HG03095 (cell line): ENCODE measurements at regions not wholly inside any gene's neighbourhood (a gene's known extent, or its start where the extent isn't known, plus 50 kb on each side); places are given as distances from the start of the nearest gene placed in this dataset.

Source experiments
- ATAC-seq: cut with Tn5 transposase; IDR thresholded peaks from one replicate; pipeline ENCODE4 v1.9.1; 2021; ENCODE audit warnings: moderate library complexity; ENCODE audit not compliant: unreplicated experiment

DNA sequence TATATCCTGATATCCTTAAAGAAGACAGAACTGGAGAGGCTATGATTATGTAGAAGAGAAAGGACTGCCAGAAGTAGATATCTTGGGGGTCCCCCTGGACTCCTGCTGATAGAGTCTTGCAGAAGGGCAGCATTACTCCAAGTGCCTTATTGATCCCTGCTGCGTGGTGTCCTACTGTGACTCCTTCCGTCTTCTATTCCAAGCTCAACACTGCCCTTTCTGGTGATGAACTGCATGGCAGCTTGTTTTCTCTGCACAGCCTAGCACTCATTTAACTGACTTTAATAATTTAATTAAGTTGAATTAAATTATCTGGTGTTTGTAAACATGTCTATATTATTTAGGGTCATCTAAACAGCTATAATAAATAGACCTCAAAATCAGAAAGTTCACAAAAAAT lies 194.1 kb upstream of the DSEL start:
- no peak for ATAC-seq

DNA sequence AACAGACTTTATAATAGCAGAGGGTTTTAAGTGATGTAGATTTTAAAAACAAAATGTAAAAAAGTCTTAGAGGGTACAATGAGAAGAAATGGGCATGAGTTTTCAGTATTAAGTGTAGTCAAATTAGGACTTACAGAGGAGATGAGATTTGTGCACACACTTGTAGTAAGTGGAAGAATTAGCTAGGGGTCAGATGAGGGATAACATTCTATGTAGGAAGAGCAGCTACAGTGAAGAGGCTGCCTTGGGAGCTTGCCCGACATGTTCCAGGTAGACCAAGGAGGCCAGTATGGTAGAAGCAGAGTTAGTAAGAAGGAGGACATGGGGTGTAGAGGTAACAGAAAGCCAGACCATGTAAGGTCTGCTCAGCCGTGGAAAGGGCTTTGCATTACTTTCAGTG lies 189.2 kb upstream of the DSEL start:
- ATAC-seq = no peak

DNA sequence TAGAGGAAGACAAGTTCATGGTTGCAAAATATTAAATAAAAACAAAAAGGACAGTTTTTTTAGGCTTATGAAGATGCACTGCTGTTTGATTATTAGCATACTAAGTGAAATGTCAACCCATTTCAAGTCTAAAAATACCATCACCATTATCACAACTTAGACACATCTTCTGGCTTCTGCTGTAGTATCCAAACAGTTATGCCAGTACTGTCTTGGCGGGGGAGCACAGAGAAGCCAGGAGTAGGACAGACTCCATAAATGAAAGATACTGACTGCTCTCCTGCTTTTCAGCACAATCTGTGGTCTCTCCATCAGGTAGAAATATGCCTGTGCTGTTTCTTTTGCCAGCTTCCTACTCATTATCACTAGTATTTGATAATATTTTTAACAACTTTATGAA lies 179.2 kb upstream of the DSEL start:
- no peak for ATAC-seq

DNA sequence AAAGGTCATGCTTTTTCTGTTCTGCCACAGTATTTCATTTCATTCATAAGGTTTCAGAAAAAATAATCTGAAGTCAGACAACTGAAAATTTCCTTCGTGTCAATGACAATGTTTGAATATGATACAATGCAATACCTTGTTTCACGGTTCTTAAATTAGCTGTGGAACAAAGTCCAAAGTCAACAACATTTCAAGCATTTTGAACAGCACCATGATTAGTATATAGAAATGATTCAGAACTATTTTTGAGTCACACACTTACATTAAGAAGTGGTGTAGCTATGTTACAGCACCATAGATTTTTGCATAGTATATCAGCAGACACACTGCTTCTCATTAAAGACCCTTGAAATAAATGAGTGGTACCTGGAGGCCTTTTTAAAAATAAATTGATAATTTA lies 178.3 kb upstream of the DSEL start:
- no peak for ATAC-seq

DNA sequence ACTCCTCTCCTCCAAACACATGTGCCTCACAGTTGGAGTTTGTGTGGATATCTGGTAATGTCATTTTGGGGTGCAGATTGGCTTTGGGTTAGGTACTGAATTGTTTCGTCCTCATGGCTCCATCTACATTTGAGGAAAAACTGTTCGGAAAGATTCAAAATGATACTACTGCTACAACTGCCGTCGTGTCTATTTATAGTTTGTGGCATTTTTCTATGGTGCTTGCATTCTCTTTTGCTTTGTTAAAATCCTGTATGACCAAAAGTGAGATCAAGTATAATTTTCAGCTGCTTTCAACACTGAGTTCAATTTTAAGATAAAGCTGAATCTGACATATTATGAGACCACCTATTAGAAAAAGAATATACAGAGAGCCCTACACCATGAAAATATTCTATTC lies 176.3 kb upstream of the DSEL start:
- no peak for ATAC-seq

DNA sequence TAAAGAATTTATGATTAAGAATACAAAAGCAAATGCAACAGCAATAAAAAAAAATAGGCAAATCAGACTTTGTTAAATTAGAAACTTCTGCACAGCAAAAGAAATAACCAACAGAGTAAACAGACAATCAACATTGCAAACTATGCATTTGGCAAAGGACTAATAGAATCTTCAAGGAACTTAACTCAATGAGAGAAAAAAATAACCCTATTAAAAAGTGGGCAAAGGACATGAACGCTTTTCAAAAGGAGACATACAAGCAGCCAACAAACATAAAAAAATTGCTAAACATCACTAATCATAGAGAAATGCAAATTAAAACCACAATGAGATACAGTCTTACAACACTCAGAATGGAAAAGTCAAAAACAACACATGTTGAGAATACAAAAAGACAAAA lies 166.0 kb upstream of the DSEL start:
- ATAC-seq = no peak

DNA sequence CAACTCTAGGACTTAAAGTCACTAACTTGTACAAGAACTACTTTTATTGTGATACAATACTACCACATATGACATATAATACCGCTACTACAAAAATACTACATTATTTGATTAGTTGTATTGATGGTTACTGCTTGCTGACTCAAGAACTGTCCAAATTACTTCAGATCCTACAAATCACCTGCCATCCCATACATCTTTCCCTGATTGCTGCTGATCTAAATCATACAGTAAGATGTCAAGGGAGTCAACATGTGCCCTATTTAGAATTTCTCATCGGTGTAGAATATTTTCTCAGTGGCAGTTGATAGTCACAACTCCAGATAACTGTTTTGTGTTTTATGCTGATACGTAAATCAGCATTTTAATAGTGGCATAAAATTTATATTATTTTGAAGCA lies 161.0 kb upstream of the DSEL start:
- ATAC-seq = no peak

DNA sequence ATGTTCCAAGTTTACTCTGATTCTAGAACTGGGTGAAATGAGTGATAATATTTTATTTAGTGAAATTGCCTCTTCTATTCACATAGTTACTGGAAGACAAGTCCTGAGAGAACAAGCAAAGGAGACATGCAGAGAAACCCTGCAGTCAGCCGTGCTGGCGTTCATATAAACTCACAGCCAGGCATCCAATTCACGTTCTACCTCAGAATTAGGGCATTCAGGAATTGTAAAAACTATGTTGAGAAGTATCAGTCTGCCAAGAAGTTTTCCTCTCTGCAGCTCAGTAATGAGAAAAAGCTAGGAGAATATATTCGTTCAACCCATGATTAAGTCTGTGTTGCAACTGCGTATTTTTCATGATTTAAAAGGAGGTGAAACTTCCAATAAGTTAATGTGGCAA lies 156.2 kb upstream of the DSEL start:
- ATAC-seq = no peak

DNA sequence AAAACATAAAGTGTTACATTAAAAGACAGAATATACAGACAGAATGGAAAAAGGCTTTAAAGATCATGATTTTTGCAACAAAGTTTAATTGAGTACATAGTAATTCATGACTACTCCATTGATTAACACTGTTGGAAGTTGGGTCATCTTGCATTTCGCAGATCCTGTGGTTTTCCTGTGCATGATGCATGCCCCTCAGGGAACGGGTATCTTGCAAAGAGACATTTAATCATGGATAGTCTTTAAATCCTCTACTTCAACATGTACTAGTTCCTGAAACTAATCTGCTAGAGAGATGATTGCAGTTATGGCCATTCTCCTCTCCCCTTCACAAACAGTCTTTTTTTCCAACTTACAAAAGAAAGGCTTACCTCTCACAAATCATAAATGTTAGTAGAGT lies 155.6 kb upstream of the DSEL start:
- ATAC-seq = no peak

DNA sequence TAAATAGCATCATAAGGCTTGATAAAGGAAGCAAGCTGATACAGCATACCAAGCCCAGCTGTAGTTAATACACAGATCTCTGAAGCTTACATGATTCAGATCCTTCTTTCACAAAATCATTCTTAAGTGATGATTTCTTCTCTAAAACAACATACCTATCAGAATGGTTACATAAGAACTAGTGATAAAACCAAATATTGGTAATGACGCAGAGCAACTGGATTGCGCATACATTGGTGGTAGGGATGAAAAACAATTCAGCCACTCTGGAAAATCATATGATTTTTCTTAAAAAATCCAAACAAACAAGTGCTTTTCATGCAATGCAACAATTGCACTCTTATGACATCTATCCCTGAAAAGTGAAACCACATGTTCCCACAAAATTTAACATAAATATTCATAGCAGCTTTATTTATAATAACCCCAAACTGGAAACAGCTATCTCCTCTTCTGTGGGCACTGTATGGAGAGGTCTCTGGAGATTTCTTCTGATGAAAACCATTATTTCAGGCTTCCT lies 153.6 kb upstream of the DSEL start:
- no peak for ATAC-seq

DNA sequence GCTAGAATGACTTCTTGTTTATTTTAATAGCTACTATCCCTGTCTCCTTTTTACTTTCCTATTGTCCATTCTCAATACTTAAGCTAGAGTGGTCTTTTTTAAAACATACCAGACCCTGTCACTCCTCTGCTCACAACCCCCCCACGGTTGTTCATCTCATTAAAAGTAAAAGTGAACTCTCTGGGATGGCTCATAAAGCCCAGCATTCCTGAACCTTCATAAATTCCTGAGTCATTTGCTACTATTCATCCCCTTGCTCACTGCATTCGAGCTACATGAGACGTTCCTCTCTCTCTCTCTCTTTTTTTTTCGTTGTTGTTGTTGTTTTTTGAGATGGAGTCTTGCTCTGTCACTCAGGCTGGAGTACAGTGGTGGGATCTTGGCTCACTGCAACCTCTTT lies 148.7 kb upstream of the DSEL start:
- ATAC-seq = no peak

DNA sequence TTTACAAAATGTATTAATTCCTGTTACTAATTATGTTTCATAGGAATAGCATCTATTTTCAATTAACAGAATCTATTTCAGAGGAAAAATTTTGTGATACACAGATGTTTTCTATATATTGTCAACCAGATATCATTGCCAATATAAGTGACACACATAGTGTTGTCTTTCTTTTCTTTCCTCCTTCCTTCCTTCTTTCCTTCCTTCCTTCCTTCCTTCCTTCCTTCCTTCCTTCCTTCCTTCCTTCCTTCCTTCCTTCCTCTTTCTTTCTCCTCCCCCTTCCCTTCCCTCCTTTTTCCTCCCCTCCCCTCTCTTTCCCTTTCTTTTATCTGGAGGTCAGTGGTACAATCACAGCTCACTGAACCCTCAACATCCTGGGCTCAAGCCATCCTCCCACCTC lies 146.5 kb upstream of the DSEL start:
- no peak for ATAC-seq

DNA sequence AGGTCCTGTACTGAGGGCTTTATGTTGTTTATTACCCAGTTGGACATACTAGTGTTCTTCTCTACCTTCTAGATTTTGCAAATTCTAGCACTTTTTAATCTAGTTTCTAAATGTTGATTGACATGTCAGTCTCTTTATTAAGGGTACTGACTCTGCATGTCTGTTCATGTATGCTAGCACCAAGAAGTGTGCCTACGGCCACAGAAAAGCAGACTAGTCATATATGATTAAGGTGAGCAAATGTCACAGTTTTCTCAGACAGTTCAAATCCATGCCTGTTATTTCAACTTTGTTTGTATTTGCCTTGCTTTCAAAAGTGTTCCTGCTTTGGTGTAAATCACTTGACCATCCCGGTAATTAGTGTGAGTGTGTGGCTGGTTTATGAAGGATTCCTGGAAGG lies 145.0 kb upstream of the DSEL start:
- no peak for ATAC-seq

DNA sequence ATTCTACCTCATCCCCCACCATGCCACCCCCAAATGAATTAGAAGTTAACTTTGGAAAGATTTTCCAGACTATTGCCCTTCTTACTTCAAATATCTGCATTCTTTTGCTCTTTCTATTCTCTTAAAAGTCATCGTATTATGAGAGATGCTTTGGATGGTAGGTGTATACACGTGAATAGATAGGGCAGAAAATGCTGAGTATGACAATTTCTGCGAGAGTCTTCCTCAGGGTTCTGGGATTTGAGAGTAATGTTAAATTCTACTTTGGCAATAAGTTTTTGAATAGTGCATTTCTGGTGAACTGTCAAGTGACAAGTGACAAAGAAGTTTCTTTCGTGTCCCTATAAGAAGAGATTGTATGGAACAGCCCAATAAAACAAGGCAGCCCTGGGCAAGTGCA lies 137.6 kb upstream of the DSEL start:
- no peak for ATAC-seq

DNA sequence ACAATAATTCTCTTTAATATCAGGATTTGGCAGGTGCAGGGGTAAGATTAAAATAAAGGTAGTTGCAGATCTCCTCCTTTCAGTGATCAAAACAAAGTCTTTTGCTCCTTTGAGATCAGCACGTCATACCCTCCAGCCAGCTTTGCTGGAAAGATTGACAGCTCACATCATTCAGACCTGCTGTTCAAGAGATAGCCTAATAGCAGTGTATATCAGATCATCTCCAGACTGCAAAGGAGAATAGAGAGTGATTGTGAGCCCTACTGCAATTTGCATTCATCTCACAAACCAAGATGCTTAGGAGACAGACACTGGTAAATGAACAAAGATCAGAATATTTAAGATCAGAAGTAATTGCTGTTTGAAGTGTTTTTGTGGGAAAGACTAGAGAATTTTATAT lies 135.8 kb upstream of the DSEL start:
- ATAC-seq = no peak

DNA sequence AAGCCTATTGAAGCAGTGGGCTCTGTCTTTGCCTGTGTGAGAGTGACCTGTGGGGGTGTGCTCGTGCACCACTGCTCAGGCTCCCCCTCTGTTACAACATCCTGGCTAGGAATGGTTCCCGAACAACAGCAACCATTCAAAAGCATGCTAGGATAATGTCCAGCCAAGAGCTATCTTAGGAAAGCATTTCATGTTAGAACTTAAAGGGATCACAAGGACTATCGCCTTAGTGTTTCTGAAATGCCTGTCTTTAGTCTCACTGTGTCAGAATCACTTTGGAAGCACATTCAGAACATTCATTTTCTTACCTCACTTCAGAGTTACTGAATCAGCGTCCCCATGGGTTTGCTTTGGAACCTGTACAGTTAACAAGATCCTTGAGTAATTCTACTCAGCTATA lies 134.9 kb upstream of the DSEL start:
- no peak for ATAC-seq

DNA sequence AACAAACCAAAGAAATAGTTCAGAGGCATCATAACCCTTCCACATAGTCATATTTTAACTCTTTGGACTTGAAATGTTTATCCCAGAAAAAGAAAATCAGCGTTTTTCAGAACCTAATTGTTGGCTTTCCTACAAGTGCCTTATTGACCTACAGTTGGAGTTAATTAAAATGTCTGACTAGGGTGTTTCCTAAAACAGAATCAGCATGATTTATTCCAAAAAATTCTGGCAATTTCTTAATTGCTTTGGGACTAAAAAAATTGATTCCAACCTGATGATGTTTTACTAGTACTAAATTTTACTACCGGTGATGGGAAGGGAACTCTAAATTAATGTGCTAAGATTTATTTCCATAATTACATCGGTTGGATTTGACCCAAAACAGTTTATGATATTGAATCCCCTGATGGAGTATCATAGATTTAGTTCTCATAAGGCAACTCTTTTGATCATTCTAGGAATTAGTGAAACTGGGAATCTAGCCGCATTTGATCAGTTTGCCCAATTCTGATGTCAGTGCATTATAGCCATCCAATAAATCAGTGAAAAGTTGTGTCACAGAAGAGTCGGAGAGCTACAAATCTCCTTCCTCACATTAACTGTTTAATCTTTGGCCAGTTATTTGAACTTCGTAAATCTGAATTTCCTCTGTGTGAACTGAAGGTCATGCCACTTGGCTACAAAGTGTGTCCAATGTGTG lies 134.3 kb upstream of the DSEL start:
- ATAC-seq = no peak

DNA sequence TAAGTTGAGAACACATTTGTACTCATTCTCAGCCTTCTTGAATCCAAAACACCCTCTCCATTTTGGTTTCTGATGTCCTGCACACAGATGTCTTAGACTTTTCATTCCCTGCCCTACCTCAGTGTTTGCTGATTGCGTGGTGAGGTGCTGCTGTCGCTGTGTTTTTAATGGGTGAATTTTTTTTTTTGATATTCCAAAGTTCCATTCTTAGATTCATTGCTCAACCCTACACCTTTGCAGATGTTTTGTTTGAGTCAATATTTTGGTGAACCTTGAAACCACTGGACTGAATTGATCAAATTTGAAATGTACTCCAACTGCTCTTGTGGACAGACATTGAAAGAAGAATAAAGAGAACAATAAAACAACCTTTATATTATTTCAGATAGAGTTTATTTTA lies 130.4 kb upstream of the DSEL start:
- ATAC-seq = no peak

DNA sequence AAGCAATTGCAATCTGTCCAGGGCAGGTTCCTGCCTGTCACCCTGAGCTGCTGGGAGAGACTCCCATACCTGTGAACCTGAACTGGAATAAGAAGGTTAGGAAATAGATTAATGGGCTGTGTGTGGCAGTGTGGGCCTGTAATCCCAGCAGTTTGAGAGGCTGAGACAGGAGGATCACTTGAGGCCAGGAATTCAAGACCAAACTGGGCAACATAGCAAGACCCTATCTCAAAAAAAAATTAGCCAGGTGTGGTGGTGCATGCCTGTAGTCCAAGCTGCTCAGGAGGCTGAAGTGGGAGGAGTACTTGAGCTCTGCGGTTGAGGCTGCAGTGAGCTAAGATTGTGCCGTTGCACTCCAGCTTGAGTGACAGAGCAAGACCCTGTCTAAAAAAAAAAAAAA lies 127.7 kb upstream of the DSEL start:
- no peak for ATAC-seq

DNA sequence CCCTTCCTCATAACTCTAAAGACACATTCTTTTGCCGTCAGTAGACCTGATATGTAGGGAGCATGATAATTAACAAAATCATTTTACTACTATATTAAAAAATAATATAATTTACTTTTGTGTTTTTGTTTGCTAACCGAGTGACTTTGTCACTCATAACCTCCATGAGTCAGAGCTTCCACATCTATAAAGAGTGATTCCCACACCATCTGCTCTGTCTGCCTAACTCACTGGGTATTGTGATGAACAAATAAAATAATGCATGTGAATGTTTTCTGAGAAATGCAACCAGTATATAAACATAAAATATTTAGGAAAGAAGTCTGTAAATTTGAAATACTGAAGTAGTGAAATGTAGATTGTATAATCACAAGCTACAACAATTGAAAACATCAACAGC lies 123.4 kb upstream of the DSEL start:
- no peak for ATAC-seq

DNA sequence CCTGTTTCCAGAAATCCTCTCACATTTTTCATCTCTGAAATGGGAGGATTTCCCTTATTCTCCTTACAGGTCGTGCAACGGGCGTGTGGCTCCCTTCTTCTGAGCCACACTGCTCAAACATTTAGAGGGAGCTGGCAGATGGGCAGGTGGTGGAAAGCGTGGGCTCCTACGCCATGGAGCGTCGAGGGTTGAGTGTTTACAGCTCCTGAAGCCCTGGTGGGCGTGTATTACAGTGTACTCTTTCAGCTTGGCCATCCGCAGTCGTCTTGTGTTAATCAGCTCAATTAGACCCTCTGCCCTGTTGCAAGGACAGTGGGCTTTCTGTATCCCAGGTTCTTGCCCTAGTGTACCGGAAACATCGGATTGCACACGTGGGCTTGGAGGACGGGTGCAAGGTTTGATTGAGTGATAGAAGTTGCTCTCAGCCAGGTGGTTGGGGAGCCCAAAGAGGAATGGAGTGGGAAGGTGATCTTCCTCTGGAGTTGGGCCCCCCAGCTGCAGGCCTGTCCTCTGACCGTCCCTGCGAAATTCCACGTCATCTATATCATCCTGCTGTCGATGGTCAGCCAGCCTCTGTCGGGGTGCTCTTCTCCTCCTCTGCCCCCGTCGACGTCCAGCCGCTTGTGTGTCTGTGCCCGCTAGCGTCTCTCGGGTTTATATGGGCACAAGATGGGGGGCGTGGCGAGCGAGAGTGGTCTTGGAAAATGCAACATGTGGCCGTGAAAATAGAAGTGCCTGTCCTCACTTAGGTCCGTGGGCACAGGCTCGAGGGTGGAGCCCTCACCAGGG lies 120.3 kb upstream of the DSEL start:
- ATAC-seq = no peak

DNA sequence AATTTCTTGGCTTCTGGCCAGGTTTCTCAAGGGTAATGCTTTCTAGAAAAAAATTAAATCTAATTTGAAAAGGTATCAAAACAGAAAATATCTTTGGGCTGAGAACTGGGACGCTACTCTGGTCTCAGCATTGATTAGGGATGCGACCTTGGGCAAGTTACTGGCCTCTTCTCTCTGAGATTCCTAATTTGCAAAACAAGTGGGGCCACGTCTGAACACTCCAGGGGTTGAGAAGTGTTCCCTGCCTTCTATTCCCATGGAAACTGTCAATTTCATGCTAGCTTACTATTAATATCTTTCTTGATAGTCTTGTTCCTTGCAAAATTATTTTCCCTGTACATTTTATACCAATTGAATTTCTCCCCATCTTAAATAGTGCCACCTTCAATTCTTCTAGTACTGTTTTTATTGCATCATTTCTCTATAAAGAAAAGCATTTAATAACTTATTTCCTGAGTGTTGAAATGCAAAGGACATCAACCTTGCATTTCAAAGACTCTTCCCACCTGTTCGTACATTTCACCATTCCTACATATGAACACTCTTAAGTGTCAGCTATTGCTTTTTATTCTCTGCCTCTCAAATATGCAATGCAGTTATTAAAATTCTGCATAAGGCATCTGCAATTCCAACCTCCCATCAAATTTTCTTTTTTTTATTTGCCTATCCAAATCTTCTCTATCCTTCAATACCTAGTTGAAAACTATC lies 118.3 kb upstream of the DSEL start:
- ATAC-seq = no peak
